Chondrocyte (in vitro differentiated cells): ENCODE measurements at regions not wholly inside any gene's neighbourhood (a gene's known extent, or its start where the extent isn't known, plus 50 kb on each side); places are given as distances from the start of the nearest gene placed in this dataset.
"Not testable (repeated sequence)": the region's sequence is repeated elsewhere in the genome, so short reads cannot be mapped to it uniquely, and the experiment has no call there.

ENCODE experiments used
- DNase-seq: peaks from one replicate; pipeline ENCODE4 v3.0.0; 2021; ENCODE audit warnings: mixed read lengths, low spot score
- H3K27ac Mint-ChIP-seq: one replicate; pipeline ENCODE4 v1.8.0; 2021; ENCODE audit warnings: mild to moderate bottlenecking, moderate library complexity, mixed read lengths; ENCODE audit not compliant: unreplicated experiment
- H3K27me3 Mint-ChIP-seq: 2 replicates; pipeline ENCODE4 v1.8.0; 2021; ENCODE audit warnings: low read depth, mixed read lengths
- H3K36me3 Mint-ChIP-seq: 2 replicates; pipeline ENCODE4 v1.8.0; 2021; ENCODE audit warnings: low read depth, mixed read lengths
- H3K4me1 Mint-ChIP-seq: 2 replicates; pipeline ENCODE4 v1.8.0; 2021; ENCODE audit warnings: low read depth, mild to moderate bottlenecking, mixed read lengths
- H3K4me3 Mint-ChIP-seq: one replicate; pipeline ENCODE4 v1.8.0; 2021; ENCODE audit warnings: mild to moderate bottlenecking, moderate library complexity, mixed read lengths; ENCODE audit not compliant: unreplicated experiment
- H3K9me3 Mint-ChIP-seq: 2 replicates; pipeline ENCODE4 v1.8.0; 2021; ENCODE audit warnings: low read depth, mixed read lengths
- TF ChIP-seq, protein P1 (sequence below): fragments of 200-600 bp; sonication (generic); IDR thresholded peaks from 2 replicates; pipeline ENCODE4 v1.5.0; 2021; ENCODE audit warnings: antibody characterized with exemption, mild to moderate bottlenecking, moderate library complexity

GRCh38 chr6:86619428-86619827 lies 317.9 kb upstream of the HTR1E start:
- no peaks in the 10 kb centered on the region for H3K36me3 Mint-ChIP-seq
- no peaks in the 10 kb centered on the region for H3K4me1 Mint-ChIP-seq
- TF ChIP-seq, protein P1, sequence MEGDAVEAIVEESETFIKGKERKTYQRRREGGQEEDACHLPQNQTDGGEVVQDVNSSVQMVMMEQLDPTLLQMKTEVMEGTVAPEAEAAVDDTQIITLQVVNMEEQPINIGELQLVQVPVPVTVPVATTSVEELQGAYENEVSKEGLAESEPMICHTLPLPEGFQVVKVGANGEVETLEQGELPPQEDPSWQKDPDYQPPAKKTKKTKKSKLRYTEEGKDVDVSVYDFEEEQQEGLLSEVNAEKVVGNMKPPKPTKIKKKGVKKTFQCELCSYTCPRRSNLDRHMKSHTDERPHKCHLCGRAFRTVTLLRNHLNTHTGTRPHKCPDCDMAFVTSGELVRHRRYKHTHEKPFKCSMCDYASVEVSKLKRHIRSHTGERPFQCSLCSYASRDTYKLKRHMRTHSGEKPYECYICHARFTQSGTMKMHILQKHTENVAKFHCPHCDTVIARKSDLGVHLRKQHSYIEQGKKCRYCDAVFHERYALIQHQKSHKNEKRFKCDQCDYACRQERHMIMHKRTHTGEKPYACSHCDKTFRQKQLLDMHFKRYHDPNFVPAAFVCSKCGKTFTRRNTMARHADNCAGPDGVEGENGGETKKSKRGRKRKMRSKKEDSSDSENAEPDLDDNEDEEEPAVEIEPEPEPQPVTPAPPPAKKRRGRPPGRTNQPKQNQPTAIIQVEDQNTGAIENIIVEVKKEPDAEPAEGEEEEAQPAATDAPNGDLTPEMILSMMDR, result no peak
- DNase-seq, result no peak
- H3K4me3 Mint-ChIP-seq, result no peak overlapping the region
- H3K9me3 Mint-ChIP-seq, result peaks cover 25% of the 10 kb centered on the region
- H3K27me3 Mint-ChIP-seq, result no peaks in the 10 kb centered on the region
- no peak overlapping the region for H3K27ac Mint-ChIP-seq

- Mint-ChIP-seq H3K27me3 (peaks cover 2% of the 10 kb centered on the region), H3K4me1 (no peaks in the 10 kb centered on the region), H3K9me3 (peaks cover 3% of the 10 kb centered on the region), H3K4me3 (no peak overlapping the region), H3K36me3 (no peaks in the 10 kb centered on the region), H3K27ac (no peak overlapping the region)
- DNase-seq, result no peak
- TF ChIP-seq, protein P1, result no peak
Measured at GRCh38 chr6:86615299-86615698, 322.0 kb upstream of the HTR1E start.

- Mint-ChIP-seq H3K27ac (no peak overlapping the region), H3K9me3 (no peaks in the 10 kb centered on the region), H3K36me3 (no peaks in the 10 kb centered on the region), H3K27me3 (peaks cover 2% of the 10 kb centered on the region), H3K4me3 (no peak overlapping the region), H3K4me1 (no peaks in the 10 kb centered on the region)
- TF ChIP-seq, protein P1, result no peak
- DNase-seq, result no peak
Measured at GRCh38 chr6:86609549-86610388, 327.6 kb upstream of the HTR1E start.

- not testable (repeated sequence) for DNase-seq, H3K27ac Mint-ChIP-seq, H3K4me1 Mint-ChIP-seq, H3K36me3 Mint-ChIP-seq, H3K4me3 Mint-ChIP-seq, H3K27me3 Mint-ChIP-seq, H3K9me3 Mint-ChIP-seq
Measured at GRCh38 chr6:86603364-86603763, 334.0 kb upstream of the HTR1E start.

DNA sequence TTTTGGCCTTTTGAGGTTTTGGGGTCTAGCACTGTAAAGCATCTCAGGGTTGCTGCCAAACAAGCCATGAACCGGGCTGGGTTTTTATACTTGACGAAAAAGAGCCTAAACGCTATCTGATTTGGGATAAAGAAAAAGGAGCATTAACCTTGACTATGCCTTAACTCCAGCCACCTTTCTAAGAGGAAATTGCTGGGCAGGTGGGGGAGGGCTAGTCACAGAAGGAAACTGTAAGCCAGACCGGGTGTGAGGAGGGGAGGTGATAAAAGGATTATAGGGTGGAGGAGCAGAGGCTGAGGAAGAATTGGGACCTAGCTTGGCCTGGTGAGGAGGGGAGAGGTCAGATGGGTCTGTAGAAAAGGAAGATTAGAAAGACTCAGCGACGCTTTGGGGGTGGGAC lies 335.2 kb upstream of the HTR1E start:
- not testable (repeated sequence) for H3K4me3 Mint-ChIP-seq, H3K4me1 Mint-ChIP-seq, DNase-seq, H3K27ac Mint-ChIP-seq, H3K36me3 Mint-ChIP-seq, H3K27me3 Mint-ChIP-seq, H3K9me3 Mint-ChIP-seq

GRCh38 chr6:86598969-86599368 lies 338.4 kb upstream of the HTR1E start:
- not testable (repeated sequence) for H3K4me1 Mint-ChIP-seq

GRCh38 chr6:86595641-86596040 lies 341.7 kb upstream of the HTR1E start:
- H3K4me3 Mint-ChIP-seq, result no peak overlapping the region
- no peaks in the 10 kb centered on the region for H3K36me3 Mint-ChIP-seq
- no peaks in the 10 kb centered on the region for H3K9me3 Mint-ChIP-seq
- H3K4me1 Mint-ChIP-seq, result no peaks in the 10 kb centered on the region
- no peak for DNase-seq
- TF ChIP-seq, protein P1, result no peak
- H3K27ac Mint-ChIP-seq, result no peak overlapping the region
- peaks cover 3% of the 10 kb centered on the region for H3K27me3 Mint-ChIP-seq

More at GRCh38 chr6:86598969-86599368, 338.4 kb upstream of the HTR1E start:
- not testable (repeated sequence) for H3K9me3 Mint-ChIP-seq, DNase-seq, H3K27me3 Mint-ChIP-seq, H3K27ac Mint-ChIP-seq, H3K4me3 Mint-ChIP-seq, H3K36me3 Mint-ChIP-seq
